ENCODE measurements at regions not wholly inside any gene's neighbourhood (a gene's known extent, or its start where the extent isn't known, plus 50 kb on each side); places are given as distances from the start of the nearest gene placed in this dataset.

GRCh38 chr17:65359016-65359415, 202.4 kb downstream of the AXIN2 start:
- peaks cover 2% of the 10 kb centered on the region for H3K27me3 Mint-ChIP-seq
- no peak overlapping the region for H3K27ac Mint-ChIP-seq
- POLR2A ChIA-PET = no interaction called here
- no peak for TF ChIP-seq CTCF (IDR thresholded peaks at IDR 0.05)
- intact Hi-C loops (cut with micrococcal nuclease) = no loop called here
- peaks cover 23% of the 10 kb centered on the region for H3K4me1 Mint-ChIP-seq (ENCODE audit: low read depth)
- no peaks in the 10 kb centered on the region for H3K36me3 Mint-ChIP-seq (ENCODE audit: low read depth)
- H3K4me3 Mint-ChIP-seq = no peak overlapping the region
- DNase-seq (peak; percentile 73), ATAC-seq (peak; percentile 99)
- no peaks in the 10 kb centered on the region for H3K9me3 Mint-ChIP-seq
- CTCF ChIA-PET = no interaction called here

GRCh38 chr17:65356536-65356935, 204.9 kb downstream of the AXIN2 start:
- no peak for DNase-seq
- TF ChIP-seq CTCF (IDR thresholded peaks at IDR 0.05) = no peak
- POLR2A ChIA-PET = no interaction called here
- Mint-ChIP-seq H3K27ac (no peak overlapping the region), H3K4me1 (ENCODE audit: low read depth) (peaks cover 19% of the 10 kb centered on the region), H3K4me3 (no peak overlapping the region), H3K9me3 (no peaks in the 10 kb centered on the region), H3K27me3 (peaks cover 2% of the 10 kb centered on the region), H3K36me3 (ENCODE audit: low read depth) (no peaks in the 10 kb centered on the region)
- intact Hi-C loops (cut with micrococcal nuclease) = no loop called here
- ATAC-seq = no peak
- CTCF ChIA-PET = no interaction called here

- ChIA-PET POLR2A (no interaction called here), CTCF (interaction anchor here (1.7 kb wide), 1 partner anchor 61 kb away, joined by 4 read pairs; no protein-coding TSS in a partner anchor)
- Mint-ChIP-seq H3K4me1 (ENCODE audit: low read depth) (peaks cover 18% of the 10 kb centered on the region), H3K4me3 (no peak overlapping the region), H3K27me3 (peaks cover 4% of the 10 kb centered on the region), H3K27ac (no peak overlapping the region), H3K9me3 (peaks cover 2% of the 10 kb centered on the region), H3K36me3 (ENCODE audit: low read depth) (no peaks in the 10 kb centered on the region)
- ATAC-seq = no peak
- TF ChIP-seq CTCF (IDR thresholded peaks at IDR 0.05) = no peak
- no peak for DNase-seq
- intact Hi-C loops (cut with micrococcal nuclease) = no loop called here
Observed at GRCh38 chr17:65355246-65355645, 206.2 kb downstream of the AXIN2 start.

GRCh38 chr17:65349916-65350315, 211.5 kb downstream of the AXIN2 start:
- POLR2A ChIA-PET = no interaction called here

GRCh38 chr17:65346166-65346565, 209.0 kb downstream of the RGS9 start:
- Mint-ChIP-seq H3K27me3 (peaks cover 3% of the 10 kb centered on the region), H3K27ac (no peak overlapping the region), H3K9me3 (peaks cover 6% of the 10 kb centered on the region), H3K4me3 (no peak overlapping the region), H3K4me1 (ENCODE audit: low read depth) (peaks cover 15% of the 10 kb centered on the region), H3K36me3 (ENCODE audit: low read depth) (no peaks in the 10 kb centered on the region)
- no peak for TF ChIP-seq CTCF (IDR thresholded peaks at IDR 0.05)
- ChIA-PET POLR2A (no interaction called here), CTCF (interaction anchor here (1.1 kb wide), 1 partner anchor 51 kb away, joined by 4 read pairs; no protein-coding TSS in a partner anchor)
- DNase-seq (no peak), ATAC-seq (no peak)
- intact Hi-C loops (cut with micrococcal nuclease) = no loop called here

More at GRCh38 chr17:65349916-65350315, 211.5 kb downstream of the AXIN2 start:
- H3K9me3 Mint-ChIP-seq = peaks cover 6% of the 10 kb centered on the region
- peaks cover 6% of the 10 kb centered on the region for H3K27me3 Mint-ChIP-seq
- no peak overlapping the region for H3K4me3 Mint-ChIP-seq
- intact Hi-C loops (cut with micrococcal nuclease) = no loop called here
- no peak for DNase-seq
- H3K36me3 Mint-ChIP-seq (ENCODE audit: low read depth) = no peaks in the 10 kb centered on the region
- no peak overlapping the region for H3K27ac Mint-ChIP-seq
- H3K4me1 Mint-ChIP-seq (ENCODE audit: low read depth) = peaks cover 11% of the 10 kb centered on the region
- ATAC-seq = no peak
- TF ChIP-seq CTCF (IDR thresholded peaks at IDR 0.05) = no peak
- CTCF ChIA-PET = interaction anchor here (1.3 kb wide), 1 partner anchor 86 kb away, joined by 4 read pairs; no protein-coding TSS in a partner anchor

Data from activated CD8-positive, alpha-beta T cell treated with anti-CD3 and anti-CD28 coated beads for 36 hours (primary cell).